NCI-H526 (cell line): ENCODE measurements at regions not wholly inside any gene's neighbourhood (a gene's known extent, or its start where the extent isn't known, plus 50 kb on each side); places are given as distances from the start of the nearest gene placed in this dataset.

Experiments
- DNase-seq, 2 experiments: peaks; one replicate each; lab custom pipeline; 2025; lab: John Stamatoyannopoulos, UW

- DNase-seq: no peak
Observed at GRCh38 chr2:37782155-37782673, 110.8 kb upstream of the CDC42EP3 start.

GRCh38 chr2:37782721-37783371 lies 111.4 kb upstream of the CDC42EP3 start:
- DNase-seq: no peak

- no peak for DNase-seq
Observed at GRCh38 chr2:37783545-37783944, 112.1 kb upstream of the CDC42EP3 start.

- DNase-seq: no peak
Observed at GRCh38 chr2:37784071-37784758, 112.8 kb upstream of the CDC42EP3 start.

GRCh38 chr2:37784759-37785149 lies 113.3 kb upstream of the CDC42EP3 start:
- no peak for DNase-seq

GRCh38 chr2:37786191-37786698 lies 114.8 kb upstream of the CDC42EP3 start:
- DNase-seq: no peak

GRCh38 chr2:37786854-37787253 lies 115.4 kb upstream of the CDC42EP3 start:
- peak; percentile 85 to 87 for DNase-seq

GRCh38 chr2:37788602-37789209 lies 117.3 kb upstream of the CDC42EP3 start:
- no peak for DNase-seq

GRCh38 chr2:37790019-37790418 lies 118.6 kb upstream of the CDC42EP3 start:
- no peak for DNase-seq

GRCh38 chr2:37790462-37790861 lies 119.0 kb upstream of the CDC42EP3 start:
- DNase-seq: no peak

GRCh38 chr2:37792366-37792765 lies 120.9 kb upstream of the CDC42EP3 start:
- DNase-seq: no peak

GRCh38 chr2:37793004-37793403 lies 121.6 kb upstream of the CDC42EP3 start:
- no peak for DNase-seq

- no peak for DNase-seq
Observed at GRCh38 chr2:37794717-37795116, 123.3 kb upstream of the CDC42EP3 start.

GRCh38 chr2:37795456-37795855 lies 124.0 kb upstream of the CDC42EP3 start:
- no peak for DNase-seq

GRCh38 chr2:37795938-37796337 lies 124.5 kb upstream of the CDC42EP3 start:
- no peak for DNase-seq

GRCh38 chr2:37796481-37796880 lies 125.0 kb upstream of the CDC42EP3 start:
- no peak for DNase-seq

GRCh38 chr2:37797081-37797480 lies 125.6 kb upstream of the CDC42EP3 start:
- DNase-seq: no peak

GRCh38 chr2:37798315-37799005 lies 126.6 kb upstream of the RMDN2 start:
- DNase-seq: no peak

GRCh38 chr2:37800176-37800858 lies 124.8 kb upstream of the RMDN2 start:
- no peak for DNase-seq

GRCh38 chr2:37802211-37802752 lies 122.8 kb upstream of the RMDN2 start:
- DNase-seq: no peak

- no peak for DNase-seq
Observed at GRCh38 chr2:37802899-37803379, 122.1 kb upstream of the RMDN2 start.
